PC-9 (cell line): ENCODE measurements at regions not wholly inside any gene's neighbourhood (a gene's known extent, or its start where the extent isn't known, plus 50 kb on each side); places are given as distances from the start of the nearest gene placed in this dataset.

Source experiments
- BruUV-seq: library from RNA; stranded (reverse); fragments of 400-500 nt; replicated peaks from 2 replicates; lab custom pipeline; 2021; lab: Mats Ljungman, UMichigan
- CTCF ChIA-PET: fragments of 300-600 bp; sonication (Branson Sonifier 250); formaldehyde crosslinking; loops from one replicate; lab custom pipeline; 2022; ENCODE audit warnings: antibody characterized with exemption; lab: Charles Lee
- POLR2A ChIA-PET: fragments of 300-600 bp; sonication (Branson Sonifier 250); formaldehyde crosslinking; loops from one replicate; lab custom pipeline; 2022; ENCODE audit warnings: antibody characterized with exemption; ENCODE audit not compliant: unreplicated experiment; lab: Charles Lee
- DNase-seq, 2 experiments: peaks; one replicate each; pipeline versions ENCODE4 v3.0.0 to v3.0.0-alpha.2; 2015 to 2022; ENCODE audit warnings: mixed read lengths in 1 of 2
- H2AFZ ChIP-seq: fragments of 200-600 bp; sonication (generic); 2 replicates; pipeline ENCODE4 v1.8.1; 2017; ENCODE audit warnings: antibody characterized with exemption
- H3F3A ChIP-seq: fragments of 200-600 bp; sonication (generic); 2 replicates; pipeline ENCODE4 v1.8.1; 2017; ENCODE audit warnings: antibody characterized with exemption, mild to moderate bottlenecking, low read depth; ENCODE audit not compliant: insufficient read depth
- H3K27ac ChIP-seq: fragments of 200-600 bp; sonication (generic); 2 replicates; pipeline ENCODE4 v1.6.1; 2016; ENCODE audit warnings: mixed run types
- H3K27me3 ChIP-seq: fragments of 200-600 bp; sonication (generic); 2 replicates; pipeline ENCODE4 v1.6.1; 2016; ENCODE audit warnings: low read depth, mixed run types; ENCODE audit not compliant: insufficient read depth
- H3K36me3 ChIP-seq: fragments of 200-600 bp; sonication (generic); 2 replicates; pipeline ENCODE4 v1.6.1; 2016; ENCODE audit warnings: low read depth, mixed run types
- H3K4me1 ChIP-seq: fragments of 200-600 bp; sonication (generic); replicated peaks from 2 replicates; pipeline ENCODE4 v1.6.1; 2016; ENCODE audit warnings: mixed run types; ENCODE audit not compliant: insufficient read depth
- H3K4me2 ChIP-seq: fragments of 200-600 bp; sonication (generic); 2 replicates; pipeline ENCODE4 v1.6.1; 2017; ENCODE audit warnings: mixed run types
- H3K4me3 ChIP-seq: fragments of 200-600 bp; sonication (generic); 2 replicates; pipeline ENCODE4 v1.6.1; 2016; ENCODE audit warnings: mixed run types
- H3K79me2 ChIP-seq: fragments of 200-600 bp; sonication (generic); 2 replicates; pipeline ENCODE4 v1.6.1; 2017; ENCODE audit warnings: low read depth, mixed run types
- H3K9me2 ChIP-seq: fragments of 200-600 bp; sonication (generic); 2 replicates; pipeline ENCODE4 v1.8.1; 2017; ENCODE audit warnings: mild to moderate bottlenecking; ENCODE audit not compliant: insufficient read depth
- H3K9me3 ChIP-seq: fragments of 200-600 bp; sonication (generic); 2 replicates; pipeline ENCODE4 v1.8.1; 2016; ENCODE audit warnings: low read depth; ENCODE audit not compliant: insufficient read depth
- H4K20me1 ChIP-seq: fragments of 200-600 bp; sonication (generic); 2 replicates; pipeline ENCODE4 v1.8.1; 2017; ENCODE audit not compliant: insufficient read depth
- CTCF ChIP-seq: fragments of 200-600 bp; sonication (generic); conservative IDR thresholded peaks from 2 replicates; pipeline ENCODE4 v1.6.1; 2017; ENCODE audit warnings: mixed run types, antibody characterized with exemption, mild to moderate bottlenecking, moderate library complexity
- EZH2 ChIP-seq: fragments of 200-600 bp; sonication (generic); IDR thresholded peaks from 2 replicates; pipeline ENCODE4 v1.8.0; 2017; ENCODE audit warnings: antibody characterized with exemption, low read depth
- intact Hi-C: fragments of 100-400 bp; cut with micrococcal nuclease; formaldehyde crosslinking; loops from one replicate; pipeline ENCODE4 v1.10.0; 2022; ENCODE audit not compliant: unreplicated experiment

DNA sequence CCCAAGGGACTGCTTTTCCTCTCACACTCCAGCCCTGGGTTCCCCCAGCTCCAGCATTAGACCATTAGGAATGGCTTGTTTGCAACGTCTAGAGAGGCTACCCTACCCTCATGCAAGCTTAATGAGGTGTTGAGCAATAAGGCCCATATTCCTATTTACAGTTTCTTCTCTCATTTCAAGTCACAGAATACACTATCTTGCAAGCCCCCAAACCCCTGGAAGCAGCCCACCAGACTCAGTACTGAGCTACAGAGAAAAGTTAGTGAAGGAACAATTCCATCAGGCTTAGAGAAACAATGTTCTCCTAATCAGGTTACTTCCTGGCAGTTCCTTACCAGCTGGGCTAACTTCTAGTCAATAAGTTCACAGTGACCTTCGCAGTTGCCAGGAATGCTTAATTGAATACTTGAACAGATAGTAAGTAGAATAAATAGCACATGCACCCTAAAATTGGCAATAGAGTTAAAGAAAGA, 606.5 kb upstream of the NOX3 start:
- H3K9me2 ChIP-seq: no peaks in the 10 kb centered on the region; the same call in 1 of the 2 replicates
- no peaks in the 10 kb centered on the region for H3F3A ChIP-seq
- H3K36me3 ChIP-seq: no peaks in the 10 kb centered on the region
- no peaks in the 10 kb centered on the region for H3K79me2 ChIP-seq
- no peaks in the 10 kb centered on the region for H4K20me1 ChIP-seq
- POLR2A ChIA-PET: no interaction called here
- H3K27ac ChIP-seq: no peak overlapping the region
- no peak overlapping the region for H2AFZ ChIP-seq
- intact Hi-C loops: no loop called here
- no peaks in the 10 kb centered on the region for H3K4me1 ChIP-seq
- 0 out of 2 replicates have a peak, but pooled peaks cover 4% of the 10 kb centered on the region for H3K9me3 ChIP-seq
- TF ChIP-seq CTCF (no peak), EZH2 (no peak)
- no peaks in the 10 kb centered on the region for H3K27me3 ChIP-seq
- H3K4me2 ChIP-seq: no peak overlapping the region
- H3K4me3 ChIP-seq: no peak overlapping the region
- BruUV-seq: no TSS peak
- DNase-seq: no peak
- CTCF ChIA-PET: no interaction called here

DNA sequence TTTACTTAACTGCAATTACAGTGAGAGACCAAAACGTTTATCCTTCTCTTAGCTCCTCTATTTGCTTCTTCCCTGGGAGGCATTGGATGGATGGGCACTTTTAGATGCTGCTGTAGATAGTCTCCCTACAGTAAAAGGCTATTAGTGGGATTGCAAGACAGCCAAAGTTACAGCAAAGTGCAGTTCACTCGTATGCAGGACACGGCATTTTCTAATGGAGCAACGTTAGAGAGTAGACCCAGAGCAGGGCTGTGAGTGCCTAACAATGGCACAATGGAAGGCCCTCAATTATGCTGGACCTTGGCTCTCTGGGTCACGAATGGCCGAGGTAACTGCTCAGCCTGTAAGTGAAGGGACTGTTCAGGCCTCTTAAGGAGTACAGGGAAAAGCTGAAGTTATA, 605.8 kb upstream of the NOX3 start:
- no peak overlapping the region for H3K27ac ChIP-seq

DNA sequence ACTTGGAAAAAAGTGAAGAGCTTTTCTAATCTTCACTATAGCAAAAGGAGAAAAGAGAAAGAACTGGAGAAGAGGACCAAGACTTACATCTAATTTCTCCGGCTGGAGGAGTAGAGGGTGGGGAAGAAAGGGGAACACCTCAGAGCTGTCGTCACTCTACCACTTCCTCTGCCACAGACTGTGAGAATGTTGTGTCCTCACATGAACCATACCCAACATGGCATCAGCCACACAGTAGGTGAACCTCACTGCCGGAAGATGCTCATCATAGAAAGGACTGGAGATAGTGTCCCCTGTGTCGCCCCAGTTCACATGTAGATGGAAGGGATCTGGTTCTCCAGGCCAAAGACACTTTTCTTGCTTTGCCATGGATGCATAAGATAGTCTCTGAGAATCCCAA, 604.4 kb upstream of the NOX3 start:
- no peaks in the 10 kb centered on the region for H3K4me1 ChIP-seq
- ChIA-PET POLR2A (no interaction called here), CTCF (no interaction called here)
- no peaks in the 10 kb centered on the region; the same call in 1 of the 2 replicates for H3K9me2 ChIP-seq
- BruUV-seq: no TSS peak
- no peaks in the 10 kb centered on the region for H3K79me2 ChIP-seq
- H3K27ac ChIP-seq: no peak overlapping the region
- H3K4me2 ChIP-seq: no peak overlapping the region
- no peaks in the 10 kb centered on the region for H4K20me1 ChIP-seq
- TF ChIP-seq CTCF: no peak
- TF ChIP-seq EZH2: no peak
- DNase-seq: no peak
- H3K9me3 ChIP-seq: 0 out of 2 replicates have a peak, but pooled peaks cover 7% of the 10 kb centered on the region
- H2AFZ ChIP-seq: no peak overlapping the region
- H3K27me3 ChIP-seq: no peaks in the 10 kb centered on the region
- H3F3A ChIP-seq: no peaks in the 10 kb centered on the region
- H3K4me3 ChIP-seq: no peak overlapping the region
- intact Hi-C loops: no loop called here
- H3K36me3 ChIP-seq: no peaks in the 10 kb centered on the region

More for the DNA sequence above, 605.8 kb upstream of the NOX3 start:
- H3K4me3 ChIP-seq: no peak overlapping the region
- intact Hi-C loops: no loop called here
- TF ChIP-seq CTCF: no peak
- no peak overlapping the region for H3K4me2 ChIP-seq
- CTCF ChIA-PET: no interaction called here
- no peaks in the 10 kb centered on the region for H3K79me2 ChIP-seq
- 0 out of 2 replicates have a peak, but pooled peaks cover 4% of the 10 kb centered on the region for H3K9me3 ChIP-seq
- no peaks in the 10 kb centered on the region for H3K4me1 ChIP-seq
- H2AFZ ChIP-seq: no peak overlapping the region
- no peaks in the 10 kb centered on the region for H3F3A ChIP-seq
- no TSS peak for BruUV-seq
- no peaks in the 10 kb centered on the region for H4K20me1 ChIP-seq
- H3K27me3 ChIP-seq: no peaks in the 10 kb centered on the region
- no peak for DNase-seq
- H3K9me2 ChIP-seq: no peaks in the 10 kb centered on the region; the same call in 1 of the 2 replicates
- POLR2A ChIA-PET: no interaction called here
- H3K36me3 ChIP-seq: no peaks in the 10 kb centered on the region
